CD4-positive, alpha-beta T cell (primary cell): ENCODE measurements at regions not wholly inside any gene's neighbourhood (a gene's known extent, or its start where the extent isn't known, plus 50 kb on each side); places are given as distances from the start of the nearest gene placed in this dataset.

ENCODE experiments used
- ATAC-seq: fragments of 200-7000 bp; cut with Tn5 transposase; one replicate; pipeline ENCODE4 v1.10.0; 2022; ENCODE audit warnings: mild to moderate bottlenecking; ENCODE audit not compliant: poor library complexity
- CTCF ChIA-PET: fragments of 350-600 bp; sonication (Branson Sonifier 250); formaldehyde crosslinking; loops from one replicate; lab custom pipeline; 2021; ENCODE audit warnings: antibody characterized with exemption, inconsistent platforms; lab: Charles Lee
- POLR2A ChIA-PET: fragments of 350-600 bp; sonication (Branson Sonifier 250); formaldehyde crosslinking; loops from one replicate; lab custom pipeline; 2021; ENCODE audit warnings: antibody characterized with exemption, inconsistent platforms; lab: Charles Lee
- DNase-seq, 14 experiments: peaks; one replicate each; pipeline ENCODE4 v3.0.0-alpha.2; 2013 to 2020; ENCODE audit warnings: mixed read lengths in 2 of 14
- H3K27ac ChIP-seq, 2 donors: one replicate each; pipeline versions ENCODE4 v1.5.1 to v1.7.0; 2013; ENCODE audit warnings: low read length in 2 of 2, low read depth in 1 of 2, mild to moderate bottlenecking in 1 of 2
- H3K27me3 ChIP-seq, 2 experiments: 1 replicate in 1 of 2; 2 replicates in 1 of 2; pipeline versions ENCODE4 v1.6.1 to v1.7.0; 2013; ENCODE audit warnings: low read length in 2 of 2, control low read depth in 1 of 2, mild to moderate bottlenecking in 1 of 2, moderate library complexity in 1 of 2; ENCODE audit not compliant: insufficient read depth in 2 of 2, control insufficient read depth in 1 of 2
- H3K36me3 ChIP-seq: one replicate; pipeline ENCODE4 v1.6.1; 2013; ENCODE audit warnings: low read length, control low read depth; ENCODE audit not compliant: insufficient read depth
- H3K4me1 ChIP-seq: one replicate; pipeline ENCODE4 v1.6.1; 2013; ENCODE audit warnings: low read length, control low read depth; ENCODE audit not compliant: insufficient read depth
- H3K4me3 ChIP-seq: one replicate; pipeline ENCODE4 v1.5.1; 2013; ENCODE audit warnings: mild to moderate bottlenecking, low read length, moderate library complexity
- H3K9me3 ChIP-seq, 2 experiments: 1 replicate in 1 of 2; 2 replicates in 1 of 2; pipeline versions ENCODE4 v1.6.1 to v1.7.0; 2013; ENCODE audit warnings: low read length in 2 of 2, mild to moderate bottlenecking in 2 of 2, control low read depth in 1 of 2, moderate library complexity in 1 of 2; ENCODE audit not compliant: control insufficient read depth in 1 of 2, insufficient read depth in 1 of 2
- H3K27ac Mint-ChIP-seq: one replicate; pipeline ENCODE4 v1.8.0; 2020; ENCODE audit warnings: mixed read lengths
- H3K27me3 Mint-ChIP-seq: one replicate; pipeline ENCODE4 v1.8.0; 2021; ENCODE audit warnings: mixed read lengths
- H3K36me3 Mint-ChIP-seq: one replicate; pipeline ENCODE4 v1.8.0; 2021; ENCODE audit warnings: low read depth, mixed read lengths
- H3K4me1 Mint-ChIP-seq: one replicate; pipeline ENCODE4 v1.8.0; 2021; ENCODE audit warnings: low read depth, mixed read lengths
- H3K4me3 Mint-ChIP-seq: one replicate; pipeline ENCODE4 v1.8.0; 2020; ENCODE audit warnings: mild to moderate bottlenecking, mixed read lengths
- H3K9me3 Mint-ChIP-seq: one replicate; pipeline ENCODE4 v1.8.0; 2020; ENCODE audit warnings: mixed read lengths
- intact Hi-C, 2 experiments: fragments of 100-400 bp; cut with DNase I in 1 of 2; cut with micrococcal nuclease in 1 of 2; formaldehyde crosslinking; loops; one replicate each; pipeline versions ENCODE4 v1.15.1 to v1.9.0; 2023 to 2025; cut with DNase I, micrococcal nuclease
- TF ChIP-seq, protein P1 (sequence below): fragments of 200-600 bp; IDR thresholded peaks from one replicate; pipeline ENCODE4 v1.8.0; 2022; ENCODE audit warnings: antibody characterized with exemption, mild to moderate bottlenecking

DNA sequence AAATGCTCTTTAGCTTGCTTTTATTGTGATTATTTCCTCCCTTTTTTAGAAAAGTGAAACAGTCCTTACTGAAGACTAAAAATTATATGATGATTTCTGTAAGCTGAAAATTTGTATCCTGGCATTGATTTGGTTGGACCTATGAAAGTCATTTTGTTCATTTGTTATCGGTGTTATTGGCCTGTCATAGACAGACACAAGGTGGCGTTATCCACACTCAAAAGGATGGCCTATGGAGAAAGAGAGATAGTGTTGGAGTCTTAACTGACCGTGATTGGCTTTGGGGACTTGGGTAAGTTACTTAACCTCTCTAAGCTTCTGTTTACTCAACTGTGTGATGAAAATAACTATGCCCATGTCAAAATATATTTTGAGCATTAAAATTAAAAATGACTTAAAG, 203.6 kb upstream of the CHODL start:
- ChIA-PET POLR2A (no interaction called here), CTCF (no interaction called here)
- TF ChIP-seq, protein P1, sequence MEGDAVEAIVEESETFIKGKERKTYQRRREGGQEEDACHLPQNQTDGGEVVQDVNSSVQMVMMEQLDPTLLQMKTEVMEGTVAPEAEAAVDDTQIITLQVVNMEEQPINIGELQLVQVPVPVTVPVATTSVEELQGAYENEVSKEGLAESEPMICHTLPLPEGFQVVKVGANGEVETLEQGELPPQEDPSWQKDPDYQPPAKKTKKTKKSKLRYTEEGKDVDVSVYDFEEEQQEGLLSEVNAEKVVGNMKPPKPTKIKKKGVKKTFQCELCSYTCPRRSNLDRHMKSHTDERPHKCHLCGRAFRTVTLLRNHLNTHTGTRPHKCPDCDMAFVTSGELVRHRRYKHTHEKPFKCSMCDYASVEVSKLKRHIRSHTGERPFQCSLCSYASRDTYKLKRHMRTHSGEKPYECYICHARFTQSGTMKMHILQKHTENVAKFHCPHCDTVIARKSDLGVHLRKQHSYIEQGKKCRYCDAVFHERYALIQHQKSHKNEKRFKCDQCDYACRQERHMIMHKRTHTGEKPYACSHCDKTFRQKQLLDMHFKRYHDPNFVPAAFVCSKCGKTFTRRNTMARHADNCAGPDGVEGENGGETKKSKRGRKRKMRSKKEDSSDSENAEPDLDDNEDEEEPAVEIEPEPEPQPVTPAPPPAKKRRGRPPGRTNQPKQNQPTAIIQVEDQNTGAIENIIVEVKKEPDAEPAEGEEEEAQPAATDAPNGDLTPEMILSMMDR, result no peak
- Histone ChIP-seq H3K4me3 (no peak overlapping the region), H3K9me3 (no peaks in the 10 kb centered on the region), H3K27me3 (no peaks in the 10 kb centered on the region), H3K36me3 (no peaks in the 10 kb centered on the region), H3K4me1 (no peaks in the 10 kb centered on the region), H3K27ac (no peak overlapping the region)
- intact Hi-C loops, result no loop called here
- Mint-ChIP-seq H3K27me3 (no peaks in the 10 kb centered on the region), H3K4me3 (no peak overlapping the region), H3K9me3 (no peaks in the 10 kb centered on the region), H3K4me1 (no peaks in the 10 kb centered on the region), H3K27ac (no peak overlapping the region), H3K36me3 (no peaks in the 10 kb centered on the region)
- DNase-seq (peak in 3 of 14 experiments; percentile 10 to 20 (median 19)), ATAC-seq (no peak)

DNA sequence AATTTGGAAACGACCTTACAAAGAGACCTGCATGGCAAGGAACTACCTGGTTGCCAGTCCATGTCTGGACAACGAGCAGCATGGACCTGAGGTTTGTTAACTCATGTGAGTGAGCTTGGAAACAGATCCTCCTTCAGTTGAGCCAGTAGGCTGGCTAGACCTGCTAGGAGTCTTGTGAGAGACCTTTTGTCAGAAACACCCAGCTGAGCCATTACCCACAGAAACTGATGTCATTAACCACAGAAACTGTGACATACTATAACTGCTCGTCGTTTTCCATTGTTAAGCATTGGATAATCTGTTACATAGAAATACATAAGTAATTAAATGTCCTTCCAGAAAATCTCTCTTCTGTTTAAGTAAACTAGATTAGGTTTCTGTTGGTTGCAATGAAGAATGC, 211.1 kb upstream of the C21orf91 start:
- H3K36me3 ChIP-seq, result no peaks in the 10 kb centered on the region
- no peaks in the 10 kb centered on the region for H3K36me3 Mint-ChIP-seq
- no peak overlapping the region for H3K4me3 Mint-ChIP-seq
- no peak overlapping the region for H3K27ac ChIP-seq
- no peaks in the 10 kb centered on the region for H3K27me3 Mint-ChIP-seq
- TF ChIP-seq, protein P1, result no peak
- no peaks in the 10 kb centered on the region for H3K4me1 Mint-ChIP-seq
- no peaks in the 10 kb centered on the region for H3K9me3 ChIP-seq
- no peak overlapping the region for H3K4me3 ChIP-seq
- intact Hi-C loops, result no loop called here
- H3K4me1 ChIP-seq, result no peaks in the 10 kb centered on the region
- ChIA-PET POLR2A (no interaction called here), CTCF (no interaction called here)
- no peak overlapping the region for H3K27ac Mint-ChIP-seq
- DNase-seq (no peak), ATAC-seq (no peak)
- H3K27me3 ChIP-seq, result no peaks in the 10 kb centered on the region
- H3K9me3 Mint-ChIP-seq, result no peaks in the 10 kb centered on the region

DNA sequence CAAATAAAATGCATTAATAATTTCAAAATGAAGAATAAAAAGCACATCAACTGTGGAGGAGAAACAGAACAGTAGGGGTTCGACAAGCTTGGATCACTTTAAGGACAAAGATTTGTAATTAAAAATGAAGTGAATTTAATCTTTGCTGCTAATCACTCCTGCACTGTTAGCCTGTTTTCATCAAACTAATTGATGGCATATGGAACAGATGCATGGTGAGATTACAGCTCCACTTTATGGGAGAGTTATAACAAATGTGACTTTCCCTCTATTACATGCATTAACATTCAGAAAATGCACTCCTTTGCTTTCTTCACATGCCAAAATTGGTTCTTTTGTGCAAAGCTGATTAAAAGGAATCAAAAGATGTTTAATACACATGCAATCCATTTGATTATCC, 207.2 kb upstream of the C21orf91 start:
- TF ChIP-seq, protein P1, result no peak
- intact Hi-C loops, result no loop called here
- DNase-seq, result no peak
- Mint-ChIP-seq H3K9me3 (no peaks in the 10 kb centered on the region), H3K4me1 (no peaks in the 10 kb centered on the region), H3K27me3 (no peaks in the 10 kb centered on the region), H3K36me3 (no peaks in the 10 kb centered on the region), H3K4me3 (no peak overlapping the region), H3K27ac (no peak overlapping the region)
- no peak overlapping the region for H3K4me3 ChIP-seq
- ChIA-PET CTCF (no interaction called here), POLR2A (no interaction called here)
- H3K36me3 ChIP-seq, result no peaks in the 10 kb centered on the region
- H3K27ac ChIP-seq, result no peak overlapping the region
- no peak for ATAC-seq
- no peaks in the 10 kb centered on the region for H3K9me3 ChIP-seq
- H3K4me1 ChIP-seq, result no peaks in the 10 kb centered on the region
- H3K27me3 ChIP-seq, result no peaks in the 10 kb centered on the region
